NCI-H2029 treated with DMSO at 0.1 percent for 48 hours (cell line): ENCODE measurements at regions not wholly inside any gene's neighbourhood (a gene's known extent, or its start where the extent isn't known, plus 50 kb on each side); places are given as distances from the start of the nearest gene placed in this dataset.

Source experiments
- DNase-seq: peaks from one replicate; lab custom pipeline; 2025; lab: John Stamatoyannopoulos, UW

DNA sequence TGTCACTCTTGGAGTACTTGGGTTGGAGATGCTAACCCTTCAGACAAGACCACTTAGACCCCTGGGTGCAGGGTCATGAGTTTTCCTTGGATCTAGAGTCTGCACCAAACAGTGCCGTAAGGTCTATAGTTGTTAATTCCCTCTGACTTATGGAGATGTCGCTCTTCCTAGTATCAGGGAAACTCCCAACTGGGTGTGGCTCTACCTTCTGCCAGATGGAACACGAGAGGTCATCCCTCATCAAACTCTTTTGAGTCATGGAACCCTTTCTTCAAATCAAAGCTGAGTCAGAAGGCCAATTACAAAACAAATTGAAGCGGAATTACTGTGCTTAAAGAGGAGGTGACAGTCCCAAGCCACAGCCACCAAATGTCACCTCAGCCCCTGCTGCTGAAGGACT, 514.9 kb upstream of the PROK2 start:
- DNase-seq = no peak

DNA sequence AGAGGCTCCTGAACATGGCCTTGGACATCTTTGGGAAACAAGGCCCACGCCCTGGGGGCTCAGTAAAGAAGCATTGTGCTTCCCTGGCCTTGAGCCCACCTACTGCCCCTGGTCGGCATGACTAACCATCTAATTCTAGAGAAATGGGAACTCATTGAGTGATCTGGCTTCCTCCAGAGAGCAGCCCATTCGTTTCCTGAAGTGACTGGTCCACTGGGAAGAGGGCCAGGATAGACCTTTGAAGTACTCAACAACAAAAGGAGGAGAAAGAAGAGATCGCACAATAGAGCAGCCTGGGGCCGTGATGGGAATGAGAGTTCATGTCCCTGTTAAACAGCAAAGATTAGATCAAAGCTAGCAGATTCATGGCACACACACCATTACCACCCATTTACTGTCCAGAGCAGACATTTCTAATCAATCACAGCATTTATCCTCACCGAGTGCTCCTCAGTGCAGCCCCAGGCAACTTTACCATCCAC, 514.4 kb upstream of the PROK2 start:
- DNase-seq = peak; percentile 89

DNA sequence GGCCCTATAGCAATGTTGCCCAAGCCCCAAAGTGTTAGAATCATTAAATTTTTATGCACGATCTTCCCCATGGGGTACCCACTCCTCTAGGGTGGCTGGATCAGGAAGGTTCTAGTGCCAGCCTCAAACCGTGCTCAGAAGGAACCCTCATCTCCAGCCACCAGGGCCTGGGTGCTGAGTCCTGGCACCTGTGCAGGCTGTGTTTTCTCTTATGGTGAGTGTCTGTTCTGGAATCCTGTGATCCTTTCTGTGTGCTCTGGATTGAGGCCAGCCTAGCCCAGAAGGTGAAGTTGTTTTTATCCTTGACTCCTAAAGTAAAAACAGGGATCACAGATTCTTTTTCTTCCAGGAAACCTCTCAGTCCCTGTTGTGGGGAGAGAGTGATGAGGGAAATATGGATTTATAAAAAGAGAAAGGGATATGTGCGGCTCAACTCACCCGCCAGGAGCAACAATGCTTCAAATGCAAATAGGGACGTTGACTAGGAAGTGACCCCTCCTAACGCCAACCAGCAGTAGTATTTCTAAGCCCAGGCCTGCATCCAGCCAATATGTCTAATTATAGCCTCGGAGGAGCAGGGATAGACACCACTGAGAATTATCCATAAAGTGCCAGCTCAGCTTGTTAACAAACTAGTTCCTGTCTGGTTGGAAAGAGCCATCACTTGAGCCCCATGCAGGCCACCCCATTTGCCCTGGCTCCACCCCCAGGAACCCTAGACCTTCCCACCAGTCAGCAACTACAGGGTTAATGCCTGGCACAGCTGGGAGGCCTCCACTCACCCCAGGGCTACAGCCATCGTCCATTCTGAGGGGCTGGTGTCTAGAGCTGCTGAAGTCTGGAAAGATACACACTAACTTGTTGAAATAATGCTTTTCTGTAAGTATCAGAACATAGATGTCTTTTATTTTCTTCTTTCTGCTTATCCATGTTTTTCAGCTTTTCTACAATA, 513.5 kb upstream of the PROK2 start:
- peak; percentile 49 for DNase-seq

DNA sequence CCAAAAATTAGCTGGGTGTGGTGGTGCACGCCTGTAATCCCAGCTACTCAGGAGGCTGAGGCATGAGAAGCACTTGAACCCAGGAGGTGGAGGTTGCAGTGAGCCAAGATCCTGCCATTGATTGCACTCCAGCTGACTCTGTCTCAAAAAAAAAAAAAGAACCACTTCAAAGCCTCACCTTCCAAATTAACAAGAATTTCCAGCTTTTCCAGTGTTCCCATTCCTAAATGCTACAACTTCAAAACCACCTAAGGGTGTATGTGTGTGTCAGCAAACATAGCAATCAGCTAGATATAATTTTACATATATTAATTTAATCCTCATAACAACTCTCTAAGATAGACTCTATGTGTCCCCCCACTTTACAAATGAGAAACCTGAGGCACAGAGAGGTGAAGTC, 512.5 kb upstream of the PROK2 start:
- no peak for DNase-seq

DNA sequence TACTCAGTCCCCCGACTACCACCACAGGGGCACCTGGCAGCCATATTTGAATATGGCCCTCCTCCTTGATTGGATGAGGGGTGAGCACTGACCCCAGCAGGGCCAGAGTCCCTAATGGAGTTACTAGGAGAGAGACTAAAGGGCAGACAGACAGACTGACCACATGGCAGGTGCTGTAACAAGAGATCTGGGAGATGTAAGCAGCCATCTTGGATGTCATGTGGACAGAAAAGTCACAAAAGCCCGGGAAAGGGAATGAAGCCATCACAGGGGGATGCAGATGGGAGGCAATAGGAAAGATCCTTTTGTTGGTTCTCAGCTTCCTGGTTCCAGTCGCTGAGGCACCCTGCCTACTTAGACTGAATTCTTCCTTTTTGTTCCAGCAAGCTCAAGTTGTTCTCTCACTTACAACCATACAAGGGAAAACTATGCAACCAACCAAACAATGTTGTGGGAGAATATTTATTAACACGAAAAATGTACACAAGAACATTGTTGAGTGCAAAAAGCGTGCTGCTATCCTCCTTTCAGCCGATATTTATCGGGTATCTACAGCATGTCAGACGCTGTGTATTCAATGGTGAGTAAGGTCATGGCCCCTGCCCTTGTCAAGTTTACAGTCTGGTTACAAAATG, 511.6 kb upstream of the PROK2 start:
- DNase-seq = no peak

DNA sequence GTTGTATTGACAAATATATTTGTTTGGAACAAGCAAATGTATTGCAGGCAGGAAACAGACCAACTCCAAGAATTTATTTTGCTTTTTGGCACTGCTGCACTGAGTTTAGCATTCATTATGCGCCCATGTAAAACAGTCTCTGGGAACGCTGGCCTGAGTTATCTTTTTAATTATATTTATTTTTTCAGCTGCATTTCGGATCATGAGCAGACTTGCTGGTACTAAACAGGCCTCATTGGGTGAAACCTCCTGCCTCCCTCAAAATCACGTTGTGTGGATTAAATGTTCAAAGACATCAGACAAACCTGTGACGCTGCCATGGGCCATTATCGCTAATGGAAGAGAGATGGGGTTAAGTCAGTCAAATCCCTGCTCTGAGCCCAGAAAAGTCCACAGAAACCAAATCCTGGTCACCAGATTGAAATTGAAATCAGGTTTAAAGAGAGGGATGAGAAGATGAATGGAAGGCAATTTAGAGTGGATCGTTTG, 511.1 kb upstream of the PROK2 start:
- DNase-seq = no peak

DNA sequence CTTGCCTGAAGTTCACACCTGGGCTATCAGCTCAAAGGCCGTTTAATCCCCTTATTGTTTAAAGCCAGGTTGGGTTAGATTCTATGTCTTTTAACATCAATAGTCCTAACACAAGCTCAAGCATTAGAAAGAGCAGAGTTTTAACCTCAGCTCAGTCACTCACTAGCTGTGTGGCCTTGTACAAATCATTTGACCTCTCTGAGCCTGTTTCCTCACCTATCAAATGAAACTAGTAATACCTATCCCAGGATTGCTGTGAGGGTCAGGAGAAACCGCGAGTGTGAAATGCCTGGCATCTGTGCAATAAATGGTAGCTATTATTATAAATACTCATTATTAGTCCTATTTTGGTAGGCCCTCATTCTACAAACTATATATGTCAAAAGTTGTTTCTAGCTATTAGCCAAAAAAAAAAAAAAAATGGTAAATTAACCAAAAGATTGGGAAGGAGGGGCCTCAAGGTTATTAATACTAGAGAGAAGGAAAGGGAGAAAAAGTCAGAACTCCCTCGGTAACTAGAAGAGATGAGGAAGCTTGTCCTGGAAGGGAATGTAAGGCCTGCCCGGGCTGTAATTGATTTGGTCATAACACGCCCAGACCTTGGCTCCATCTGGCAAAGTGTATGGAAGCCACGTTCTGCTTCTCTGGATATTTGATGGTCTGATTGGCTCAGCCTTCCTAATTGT, 510.5 kb upstream of the PROK2 start:
- no peak for DNase-seq

DNA sequence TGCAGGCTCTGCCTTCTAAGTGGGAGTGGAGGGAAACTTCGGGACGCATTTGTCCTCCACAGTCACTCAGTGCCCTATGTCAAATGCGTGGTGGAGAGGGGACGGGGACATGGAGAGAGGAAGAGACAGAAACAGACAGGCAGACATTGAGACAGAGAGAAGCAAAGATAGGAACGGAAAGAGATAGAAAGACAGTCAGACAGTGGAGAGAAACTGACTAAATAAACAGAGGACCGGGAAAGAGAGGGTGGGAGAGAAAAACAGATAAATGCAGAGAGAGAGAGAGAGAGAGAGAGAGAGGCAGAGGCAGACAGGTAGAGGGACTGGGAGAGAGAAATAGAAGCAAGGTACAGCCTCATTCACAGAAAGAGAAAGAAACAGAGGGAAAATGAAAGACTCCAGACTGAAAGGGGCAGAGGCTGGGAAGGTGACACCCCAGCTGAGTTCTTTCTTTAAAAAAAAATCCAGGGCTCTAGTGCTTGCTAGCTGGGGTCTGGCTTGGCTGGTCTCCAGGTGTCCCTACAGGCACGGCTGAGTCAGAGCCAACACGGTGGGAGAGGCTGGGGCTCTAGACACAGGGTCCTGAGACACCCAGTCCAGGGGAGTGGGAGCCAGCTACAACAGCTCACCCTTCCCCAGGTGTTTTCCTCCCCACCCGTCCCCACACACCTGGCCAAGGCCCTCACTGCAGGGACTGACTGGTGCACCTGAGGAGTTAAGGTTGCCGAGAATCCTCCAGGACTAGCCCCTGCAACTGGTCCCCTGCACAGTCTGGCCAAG, 506.1 kb upstream of the PROK2 start:
- DNase-seq = no peak

DNA sequence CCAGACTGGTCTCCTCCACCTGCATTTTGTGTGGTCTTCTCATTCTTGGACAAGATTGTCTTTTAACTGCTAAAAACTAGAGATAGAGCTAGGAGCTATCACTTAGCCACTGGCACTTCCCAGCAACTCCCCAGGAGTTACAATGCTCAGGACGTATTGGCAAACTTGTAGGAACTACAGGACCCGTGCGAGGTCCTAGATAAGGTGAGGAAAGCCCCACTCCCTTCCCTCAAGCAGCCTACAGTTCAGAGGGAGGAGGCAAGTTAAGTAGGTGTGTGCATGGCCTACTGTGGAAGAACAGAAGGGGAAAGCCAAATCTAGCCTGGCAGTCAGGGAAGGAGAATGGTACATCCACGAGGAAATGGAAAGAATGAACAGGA, 504.7 kb upstream of the PROK2 start:
- no peak for DNase-seq

DNA sequence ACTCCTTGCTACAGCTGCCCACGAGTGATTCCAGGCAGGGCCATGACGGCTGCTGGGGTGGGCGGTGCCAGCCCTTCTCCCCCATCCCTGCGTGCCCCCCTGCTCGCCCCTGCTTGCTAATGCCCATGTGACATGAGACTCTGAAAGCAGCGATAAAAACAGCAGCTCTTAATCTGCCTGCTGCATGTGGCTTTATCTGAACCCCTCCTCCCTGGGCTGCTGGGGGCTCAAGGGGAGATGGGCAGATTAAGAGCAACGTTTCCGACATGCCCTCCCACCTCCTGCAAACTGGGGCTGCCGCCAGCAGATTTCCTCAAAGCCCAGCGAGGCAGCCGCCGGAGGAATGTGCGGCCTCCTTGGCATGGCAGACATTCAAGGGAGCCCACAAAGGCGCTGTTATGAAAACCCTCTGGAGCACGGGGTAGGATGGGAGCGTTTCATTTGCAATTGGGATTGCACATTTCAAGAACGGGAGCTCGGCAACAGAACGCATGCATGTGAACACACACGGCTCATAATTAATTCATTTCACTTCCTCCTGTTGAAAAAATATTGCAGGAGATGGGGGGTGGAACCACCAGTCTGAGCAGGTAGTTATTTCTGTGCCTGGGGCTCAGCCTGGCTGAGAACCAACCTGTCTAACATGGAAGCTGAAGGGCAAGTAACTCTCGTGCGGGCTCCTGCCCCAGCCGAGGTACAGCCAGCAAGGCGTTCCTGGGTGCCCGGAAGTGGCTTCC, 504.2 kb upstream of the PROK2 start:
- DNase-seq = no peak

DNA sequence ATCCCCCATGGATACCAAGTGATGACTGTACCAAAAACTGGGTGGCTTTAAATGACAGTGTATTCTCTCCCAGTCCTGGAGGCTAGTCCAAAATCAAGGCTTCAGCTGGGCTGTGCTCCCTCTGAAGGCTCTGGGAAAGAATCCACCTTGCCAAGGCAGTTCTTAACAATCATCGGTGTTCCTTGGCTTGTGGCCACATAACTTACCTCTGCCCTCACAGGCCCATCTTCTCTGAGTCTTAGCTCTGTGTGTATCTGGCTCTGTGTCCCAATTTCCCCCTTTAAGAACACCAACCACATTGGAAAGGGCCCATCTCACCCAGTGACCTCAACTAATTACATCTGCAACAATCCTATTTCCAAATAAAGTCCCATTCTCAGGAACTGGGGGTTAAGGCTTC, 503.0 kb upstream of the PROK2 start:
- no peak for DNase-seq

DNA sequence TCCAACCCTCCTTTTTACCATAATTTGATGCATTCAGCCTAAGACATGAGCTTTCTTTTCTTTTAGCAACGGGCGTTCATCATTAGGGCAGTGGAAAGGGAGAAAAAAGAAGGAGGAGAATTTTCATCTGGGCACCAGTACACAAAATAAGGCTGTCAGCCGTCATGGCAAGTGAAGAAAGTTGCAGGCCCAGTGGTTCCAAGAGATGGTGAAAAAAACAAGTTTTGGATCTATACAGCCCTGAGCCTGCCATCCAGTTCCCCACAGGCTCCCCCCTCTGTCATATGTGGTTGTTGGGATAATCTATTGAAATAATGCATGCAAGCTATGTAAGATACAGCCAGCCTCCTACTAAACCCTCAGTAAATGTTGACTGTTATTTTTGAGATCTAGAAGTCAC, 500.6 kb upstream of the PROK2 start:
- DNase-seq = no peak

DNA sequence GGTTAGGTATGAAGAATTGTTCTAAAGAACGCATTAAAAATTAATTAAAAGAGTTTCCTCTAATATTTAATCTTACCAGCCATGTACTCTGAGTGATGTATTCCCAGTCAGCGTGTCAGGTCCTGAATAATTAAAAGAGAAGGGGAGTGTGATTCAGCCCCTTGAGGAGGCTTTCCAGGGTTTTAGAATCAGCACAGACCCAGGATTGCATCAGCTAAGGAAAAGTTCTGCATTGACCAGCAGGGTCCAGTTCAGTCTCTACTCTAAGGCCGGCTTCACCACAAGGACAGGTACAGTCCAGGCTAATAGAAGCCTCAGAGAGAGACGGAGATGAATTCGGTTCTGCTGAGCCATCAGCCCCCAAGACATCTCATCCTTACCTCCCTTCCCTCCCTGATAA, 499.5 kb upstream of the PROK2 start:
- DNase-seq = no peak

DNA sequence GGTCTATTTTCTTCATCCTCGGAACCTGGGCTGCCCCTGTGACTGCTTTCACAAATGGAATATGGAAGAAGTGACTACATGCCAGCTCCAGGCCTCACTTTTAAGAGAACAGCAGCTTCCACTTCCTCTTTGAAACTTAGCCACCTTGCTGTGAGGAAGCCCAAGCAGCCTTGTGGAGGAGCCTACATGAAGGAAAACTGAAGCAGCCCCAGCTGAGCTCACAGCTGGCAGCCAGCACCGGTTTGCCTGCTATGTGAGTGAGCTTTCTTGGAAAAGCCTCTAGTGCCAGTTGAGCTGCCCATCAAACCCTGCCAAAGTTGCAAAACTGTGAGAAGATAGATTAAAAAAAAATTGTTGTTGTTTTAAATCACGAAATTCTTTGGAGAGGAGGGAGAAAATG, 498.0 kb upstream of the PROK2 start:
- no peak for DNase-seq

DNA sequence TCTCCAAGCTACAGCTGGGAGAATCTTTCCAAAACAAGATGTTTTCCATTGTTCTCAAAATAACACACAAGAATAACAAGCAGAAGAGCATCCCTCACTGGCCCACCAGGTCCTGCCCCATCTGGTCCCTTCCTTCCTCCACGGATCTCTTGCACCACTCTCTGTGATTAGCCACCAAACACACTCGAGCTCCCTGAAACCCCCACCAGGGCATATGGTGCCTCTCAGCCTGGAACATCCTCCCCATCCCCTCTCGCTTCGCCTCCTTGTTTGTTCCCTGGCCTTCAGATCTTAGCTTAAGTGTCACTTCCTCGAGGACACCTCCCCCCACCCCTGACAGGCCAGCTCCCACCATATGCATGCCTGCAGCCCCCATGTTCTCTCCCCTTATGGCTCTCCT, 496.6 kb upstream of the PROK2 start:
- DNase-seq = no peak

DNA sequence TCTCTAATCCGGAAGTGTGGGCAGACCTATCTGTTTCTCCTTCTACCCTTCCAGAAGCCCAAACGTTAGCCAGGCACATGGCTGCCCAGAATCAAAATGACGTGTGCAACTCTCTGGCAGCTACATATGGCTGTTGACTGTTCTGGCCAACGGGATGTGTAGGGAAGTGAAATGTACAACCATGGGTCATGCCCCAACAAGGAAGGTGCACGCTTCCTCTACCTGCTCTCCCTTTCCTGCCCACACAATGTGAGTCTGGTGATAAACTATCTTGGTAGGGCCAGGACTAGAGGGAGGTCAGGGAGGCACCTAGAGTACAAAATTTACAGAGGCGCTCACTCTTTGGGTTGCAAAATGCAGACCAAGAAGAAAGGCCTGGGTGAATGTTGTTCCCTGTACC, 495.9 kb upstream of the PROK2 start:
- no peak for DNase-seq

DNA sequence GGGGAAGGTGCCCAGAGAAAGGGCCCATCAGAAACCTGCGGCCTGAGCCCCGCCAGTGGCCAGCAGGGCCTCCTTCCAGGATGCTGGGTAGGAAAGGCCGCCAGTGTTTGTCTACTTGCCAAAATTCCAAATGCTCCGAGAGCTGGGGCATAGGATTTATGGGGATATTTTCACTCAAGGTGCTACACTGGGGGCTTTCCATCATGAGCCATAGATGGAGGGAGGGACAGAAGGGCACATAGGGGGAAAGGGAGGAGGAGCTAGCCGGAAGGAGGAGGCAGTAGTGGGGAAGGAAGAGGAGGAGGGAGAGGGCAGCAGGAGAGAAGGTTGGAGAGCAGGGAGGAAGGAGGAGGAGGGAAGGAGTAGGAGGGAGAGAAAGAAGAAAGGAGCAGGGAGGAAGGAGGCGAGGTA, 494.7 kb upstream of the PROK2 start:
- DNase-seq = no peak

DNA sequence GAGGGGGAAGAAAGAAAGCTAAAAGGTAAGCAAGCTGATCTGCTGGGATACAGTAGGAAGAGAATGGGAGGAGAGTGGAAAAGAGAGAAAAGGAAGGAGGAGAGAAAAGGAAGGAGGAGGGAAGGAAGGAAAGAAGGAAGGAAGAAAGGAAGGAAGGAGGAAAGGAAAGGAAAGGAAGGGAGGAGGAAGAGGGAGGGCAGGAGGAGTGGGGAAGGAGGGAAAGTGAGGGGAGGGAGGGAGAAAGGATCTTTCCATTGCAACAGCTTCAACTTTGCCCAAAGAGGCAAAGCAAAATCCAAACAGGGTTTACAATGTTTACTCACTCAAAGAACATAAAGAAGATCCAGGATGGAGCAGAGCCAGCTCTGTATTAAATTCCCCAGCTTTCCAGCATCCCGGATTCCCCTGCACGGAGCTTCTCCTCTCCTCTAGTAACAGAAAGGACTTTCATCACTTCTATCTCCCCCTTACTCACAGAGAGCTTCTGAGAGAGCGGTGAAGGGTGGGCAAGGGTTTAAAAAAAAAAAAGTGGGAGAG, 494.2 kb upstream of the PROK2 start:
- DNase-seq = no peak

DNA sequence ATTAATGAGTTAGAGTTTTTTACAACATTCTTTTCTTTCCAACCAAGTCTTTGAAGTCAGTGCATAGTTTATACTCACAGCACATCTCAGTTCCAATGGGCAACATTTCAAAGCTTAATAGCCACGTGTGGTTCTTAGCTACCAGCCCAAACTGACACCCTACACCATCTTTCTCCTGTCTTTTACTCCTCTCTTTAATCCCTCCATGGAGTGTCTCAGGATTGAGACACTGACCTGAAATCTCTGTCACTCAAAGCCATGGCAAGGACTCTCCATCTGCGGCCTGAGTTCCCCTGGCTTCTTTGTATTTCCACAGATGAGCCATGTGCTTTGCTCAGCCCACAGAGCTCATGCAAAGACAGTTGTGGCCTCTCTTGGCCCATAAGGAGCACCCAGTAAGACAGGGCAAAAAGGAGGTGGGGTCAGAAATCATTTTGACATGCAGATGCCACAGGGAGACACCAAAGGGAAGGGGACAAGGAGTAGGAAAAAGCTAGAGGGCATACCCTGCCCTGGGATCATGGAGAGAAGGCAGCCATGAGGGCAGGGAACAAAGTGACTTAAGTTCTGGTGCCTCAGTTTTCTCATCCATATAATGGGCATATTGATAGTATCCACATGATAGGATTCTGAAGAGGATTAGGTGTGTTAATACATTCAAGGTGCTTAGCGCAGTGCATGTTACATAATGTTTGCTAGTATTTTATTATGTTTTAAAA, 493.6 kb upstream of the PROK2 start:
- DNase-seq = no peak

DNA sequence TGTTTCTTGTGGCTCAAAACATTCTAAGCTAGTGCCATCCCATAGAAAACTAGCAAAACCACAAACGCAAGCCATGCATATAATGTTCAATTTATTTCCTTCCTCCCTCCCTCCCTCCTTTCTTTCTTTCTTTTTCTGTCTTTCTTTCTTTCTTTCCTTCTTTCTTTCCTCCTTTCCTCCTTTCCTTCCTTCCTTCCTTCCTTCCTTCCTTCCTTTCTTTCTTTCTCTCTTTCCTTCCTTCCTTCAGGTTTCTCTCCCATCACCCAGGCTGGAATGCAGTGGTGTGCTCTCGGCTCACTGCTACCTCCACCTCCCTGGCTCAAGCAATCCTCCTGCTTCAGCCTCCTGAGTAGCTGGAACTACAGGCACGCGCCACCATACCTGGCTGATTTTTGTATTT, 492.8 kb upstream of the PROK2 start:
- DNase-seq = no peak
